K562 (cell line): ENCODE measurements at regions not wholly inside any gene's neighbourhood (a gene's known extent, or its start where the extent isn't known, plus 50 kb on each side); places are given as distances from the start of the nearest gene placed in this dataset.

Source experiments
- ATAC-seq: fragments of 200-7000 bp; cut with Tn5 transposase; 3 replicates; pipeline ENCODE4 v1.9.1; 2020; ENCODE audit warnings: moderate library complexity
- BruUV-seq: library from RNA; stranded (reverse); fragments of 400-500 nt; replicated peaks from 2 replicates; lab custom pipeline; 2021; lab: Mats Ljungman, UMichigan
- CTCF ChIA-PET: fragments of 300-600 bp; formaldehyde crosslinking; extraction: SDS; loops from one replicate; lab custom pipeline; 2021; ENCODE audit warnings: low intra/inter-chr PET ratio; lab: Yijun Ruan, JAX
- POLR2A ChIA-PET: fragments of 300-600, 350-650 bp; sonication (Branson Sonifier 250); formaldehyde crosslinking; extraction: SDS; loops from one replicate; lab custom pipeline; 2021; ENCODE audit warnings: antibody characterized with exemption, inconsistent platforms; lab: Yijun Ruan, JAX
- DNase-seq, 4 experiments: peaks; one replicate each; pipeline versions ENCODE4 v3.0.0 to v3.0.0-alpha.2; 2011 to 2018; ENCODE audit warnings: low spot score in 3 of 4, mixed read lengths in 3 of 4; ENCODE audit errors: extremely low read depth in 1 of 4
- FAIRE-seq: peaks from 2 replicates; lab custom pipeline; 2011; peaks lifted over from hg19 to GRCh38; lab: Jason Lieb, UNC
- H2AFZ ChIP-seq: 2 replicates; pipeline ENCODE4 v1.6.0; 2011; ENCODE audit warnings: low read depth, low read length, control low read depth, inconsistent platforms
- H3K27ac ChIP-seq: fragments of 200-600 bp; 3 replicates; pipeline ENCODE4 v1.8.0; 2011; ENCODE audit warnings: low read depth, mild to moderate bottlenecking, control low read depth, inconsistent platforms, low read length, moderate library complexity, mixed read lengths; ENCODE audit errors: extremely low read depth
- H3K27me3 ChIP-seq, 2 experiments: fragments of 300-600 bp in 1 of 2; 2 replicates in 1 of 2; 3 replicates in 1 of 2; pipeline versions ENCODE4 v1.6.0 to v1.8.0; 2011; ENCODE audit warnings: inconsistent platforms in 2 of 2, low read length in 2 of 2, mild to moderate bottlenecking in 1 of 2, mixed read lengths in 1 of 2, moderate library complexity in 1 of 2; ENCODE audit not compliant: control insufficient read depth in 2 of 2, insufficient read depth in 2 of 2
- H3K36me3 ChIP-seq: fragments of 300-600 bp; 3 replicates; pipeline ENCODE4 v1.8.0; 2011; ENCODE audit warnings: mild to moderate bottlenecking, low read length, inconsistent platforms; ENCODE audit not compliant: control insufficient read depth, insufficient read depth
- H3K4me1 ChIP-seq, 2 experiments: fragments of 200-600 bp in 1 of 2; replicated peaks in 1 of 2; 2 replicates in 1 of 2; 3 replicates in 1 of 2; pipeline versions ENCODE4 v1.5.1 to v1.8.0; 2011; ENCODE audit warnings: inconsistent platforms in 2 of 2, low read length in 2 of 2, mild to moderate bottlenecking in 1 of 2, mixed read lengths in 1 of 2, moderate library complexity in 1 of 2; ENCODE audit not compliant: control insufficient read depth in 2 of 2, insufficient read depth in 2 of 2
- H3K4me2 ChIP-seq: 2 replicates; pipeline ENCODE4 v1.6.1; 2011; ENCODE audit warnings: low read length, control low read depth, inconsistent platforms, mixed read lengths; ENCODE audit not compliant: insufficient read depth
- H3K4me3 ChIP-seq: fragments of 200-600 bp; sonication (generic), shearing (Covaris generic); 2 replicates; pipeline ENCODE4 v1.5.1; 2016; ENCODE audit warnings: control low read depth, inconsistent platforms
- H3K79me2 ChIP-seq: fragments of 200-600 bp; 3 replicates; pipeline ENCODE4 v1.8.0; 2011; ENCODE audit warnings: low read length, inconsistent platforms; ENCODE audit not compliant: control insufficient read depth, insufficient read depth
- H3K9ac ChIP-seq, 2 experiments: 2 replicates each; pipeline versions ENCODE4 v1.6.0 to v1.6.1; 2011; ENCODE audit warnings: low read depth in 2 of 2, low read length in 2 of 2, control low read depth in 1 of 2, inconsistent platforms in 1 of 2, mild to moderate bottlenecking in 1 of 2, mixed read lengths in 1 of 2; ENCODE audit not compliant: insufficient read depth in 1 of 2
- H3K9me1 ChIP-seq: one replicate; pipeline ENCODE4 v1.6.0; 2011; ENCODE audit warnings: inconsistent platforms, mild to moderate bottlenecking, low read length, moderate library complexity; ENCODE audit not compliant: control insufficient read depth, insufficient read depth
- H3K9me3 ChIP-seq: replicated peaks from 2 replicates; pipeline ENCODE4 v1.5.1; 2011; ENCODE audit warnings: low read depth, low read length, inconsistent platforms; ENCODE audit not compliant: control insufficient read depth, insufficient read depth
- H4K20me1 ChIP-seq: replicated peaks from 2 replicates; pipeline ENCODE4 v1.6.1; 2011; ENCODE audit warnings: low read length, inconsistent platforms, mixed read lengths; ENCODE audit not compliant: control insufficient read depth, insufficient read depth
- ADNP ChIP-seq: fragments of 200-800 bp; sonication (Bioruptor generic); IDR thresholded peaks from 2 replicates; pipeline ENCODE4 v1.6.1; 2016; ENCODE audit warnings: missing genetic modification characterization, missing compliant biosample characterization
- COPS2 ChIP-seq: fragments of 450-650 bp; conservative IDR thresholded peaks from 2 replicates; pipeline ENCODE4 v1.6.1; 2016; ENCODE audit warnings: mild to moderate bottlenecking, moderate library complexity
- FOXA1 ChIP-seq: fragments of 450-650 bp; IDR thresholded peaks from 2 replicates; pipeline ENCODE4 v1.6.1; 2016; ENCODE audit warnings: mild to moderate bottlenecking, borderline replicate concordance
- FOXK2 ChIP-seq, 2 experiments: fragments of 450-650 bp; IDR thresholded peaks in 1 of 2; conservative IDR thresholded peaks in 1 of 2; 2 replicates each; pipeline ENCODE4 v1.6.1; 2016; ENCODE audit warnings: low read depth in 2 of 2, mild to moderate bottlenecking in 1 of 2
- KAT2B ChIP-seq: IDR thresholded peaks from one replicate; pipeline ENCODE4 v1.6.1; 2012; ENCODE audit warnings: low read depth, mild to moderate bottlenecking, control low read depth, inconsistent platforms, low read length, moderate library complexity
- MEF2D ChIP-seq: conservative IDR thresholded peaks from 2 replicates; pipeline ENCODE4 v1.6.1; 2016; ENCODE audit warnings: low read depth, missing genetic modification characterization, missing compliant biosample characterization
- MEIS2 ChIP-seq: fragments of 450-650 bp; IDR thresholded peaks from 2 replicates; pipeline ENCODE4 v1.6.1; 2014; ENCODE audit warnings: mild to moderate bottlenecking; ENCODE audit not compliant: partially characterized antibody
- NBN ChIP-seq: fragments of 450-650 bp; IDR thresholded peaks from 2 replicates; pipeline ENCODE4 v1.6.1; 2016; ENCODE audit warnings: low read depth, mild to moderate bottlenecking
- PRMT5 ChIP-seq: sonication (generic); formaldehyde crosslinking; IDR thresholded peaks from 2 replicates; pipeline ENCODE4 v1.5.0; 2020; ENCODE audit warnings: missing genetic modification reagents
- PTTG1 ChIP-seq: fragments of 450-650 bp; IDR thresholded peaks from 2 replicates; pipeline ENCODE4 v1.6.1; 2016; ENCODE audit warnings: low read depth, mild to moderate bottlenecking, missing genetic modification characterization, missing compliant biosample characterization
- RBFOX2 ChIP-seq: fragments of 200-400 bp; formaldehyde crosslinking; IDR thresholded peaks from 2 replicates; pipeline ENCODE4 v1.6.1; 2017; ENCODE audit warnings: low read depth, mild to moderate bottlenecking, low read length, moderate library complexity
- SMAD2 ChIP-seq: fragments of 150-350 bp; IDR thresholded peaks from 2 replicates; pipeline ENCODE4 v1.6.1; 2014; ENCODE audit warnings: low read depth, mild to moderate bottlenecking, low read length
- TCFL5 ChIP-seq: fragments of 250-450 bp; sonication (Bioruptor Pico); conservative IDR thresholded peaks from 2 replicates; pipeline ENCODE4 v1.6.1; 2021; ENCODE audit warnings: mild to moderate bottlenecking, moderate library complexity, matching md5 sums
- ZNF133 ChIP-seq: fragments of 250-450 bp; sonication (Bioruptor Pico); IDR thresholded peaks from 2 replicates; pipeline ENCODE4 v1.4.0; 2020; ENCODE audit warnings: mild to moderate bottlenecking
- ZNF644 ChIP-seq: fragments of 200-800 bp; sonication (Bioruptor generic); IDR thresholded peaks from 2 replicates; pipeline ENCODE4 v1.6.1; 2016; ENCODE audit warnings: low read depth, missing genetic modification characterization, missing compliant biosample characterization
- ZZZ3 ChIP-seq: fragments of 450-650 bp; IDR thresholded peaks from 2 replicates; pipeline ENCODE4 v1.6.1; 2016; ENCODE audit warnings: antibody characterized with exemption, mild to moderate bottlenecking, moderate library complexity
- WGBS: fragments of 100-300 bp; shearing (Covaris generic); methylation state at CpG from one replicate; pipeline ENCODE4 v1.1.6; 2016; ENCODE audit warnings: low coverage, mixed read lengths; ENCODE audit not compliant: insufficient coverage; ENCODE audit errors: missing lambda C conversion rate; 5-methylcytosine and 5-hydroxymethylcytosine counted together
- in situ Hi-C: fragments of 300-500 bp; cut with MboI; formaldehyde crosslinking; loops from 4 replicates; pipeline ENCODE4 v1.15.0; 2018; ENCODE audit warnings: inconsistent platforms, mixed read lengths
- intact Hi-C: fragments of 100-400 bp; cut with micrococcal nuclease; formaldehyde crosslinking; loops from 2 replicates; pipeline ENCODE4 v1.14.2; 2022
- TF ChIP-seq, protein P1 (sequence below): fragments of 250-450 bp; sonication (Bioruptor Pico); IDR thresholded peaks from 2 replicates; pipeline ENCODE4 v1.4.0; 2020
- TF ChIP-seq, protein P2 (sequence below): fragments of 450-650 bp; IDR thresholded peaks from 2 replicates; pipeline ENCODE4 v1.6.1; 2016
- TF ChIP-seq, protein P3 (sequence below): fragments of 250-450 bp; sonication (Bioruptor Pico); IDR thresholded peaks from 2 replicates; pipeline ENCODE4 v1.8.0; 2021; ENCODE audit warnings: moderate library complexity, mild to moderate bottlenecking, inconsistent platforms

- TF ChIP-seq RBFOX2 (no peak), MEF2D (tag) (no peak), FOXK2 (conservative IDR thresholded peaks at IDR 0.05 in 1 of 2, IDR thresholded peaks at IDR 0.05 in 1 of 2; ENCODE audit: low read depth in 2 of 2) (no peak), SMAD2 (no peak), PTTG1 (no peak), NBN (no peak), KAT2B (no peak)
- TF ChIP-seq, protein P1, sequence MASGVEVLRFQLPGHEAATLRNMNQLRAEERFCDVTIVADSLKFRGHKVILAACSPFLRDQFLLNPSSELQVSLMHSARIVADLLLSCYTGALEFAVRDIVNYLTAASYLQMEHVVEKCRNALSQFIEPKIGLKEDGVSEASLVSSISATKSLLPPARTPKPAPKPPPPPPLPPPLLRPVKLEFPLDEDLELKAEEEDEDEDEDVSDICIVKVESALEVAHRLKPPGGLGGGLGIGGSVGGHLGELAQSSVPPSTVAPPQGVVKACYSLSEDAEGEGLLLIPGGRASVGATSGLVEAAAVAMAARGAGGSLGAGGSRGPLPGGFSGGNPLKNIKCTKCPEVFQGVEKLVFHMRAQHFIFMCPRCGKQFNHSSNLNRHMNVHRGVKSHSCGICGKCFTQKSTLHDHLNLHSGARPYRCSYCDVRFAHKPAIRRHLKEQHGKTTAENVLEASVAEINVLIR (CRISPR knock-in tag) = no peak
These were observed 1215.7 kb upstream of the SLC10A2 start (continued) for GRCh38 chr13:104281910-104282309.

DNA sequence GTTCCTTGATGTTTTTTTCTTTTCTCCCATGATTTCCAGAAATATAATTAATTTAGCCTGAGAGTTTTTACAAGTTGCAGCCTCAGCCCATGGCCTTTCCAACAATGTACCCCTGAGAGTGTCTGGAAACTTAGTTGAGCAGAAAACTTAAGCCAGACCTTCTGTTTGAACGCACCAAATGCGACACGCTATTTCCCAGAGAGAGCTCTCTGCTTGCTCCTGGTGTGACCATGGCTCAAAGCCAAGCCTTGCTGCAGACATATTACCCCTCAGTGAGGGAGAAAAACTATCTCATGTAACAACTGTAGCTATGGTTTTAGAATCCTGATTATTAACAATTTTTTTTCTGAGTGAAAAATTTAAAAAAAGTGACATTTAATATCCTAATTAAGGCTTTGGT is 1204.5 kb upstream of the SLC10A2 start:
- 0% methylated on average over 2 of the region's 3 CpGs for WGBS
- DNase-seq (no peak), ATAC-seq (no peak)
- H3K4me3 ChIP-seq = no peak overlapping the region
- no peak overlapping the region for H3K9ac ChIP-seq
- H2AFZ ChIP-seq = no peak overlapping the region
- no TSS peak for BruUV-seq
- intact Hi-C loops = no loop called here
- no peaks in the 10 kb centered on the region for H3K36me3 ChIP-seq
- H3K27me3 ChIP-seq = no peaks in the 10 kb centered on the region
- no peaks in the 10 kb centered on the region for H3K79me2 ChIP-seq
- H3K4me2 ChIP-seq = no peak overlapping the region
- no peak overlapping the region for H3K27ac ChIP-seq
- no peaks in the 10 kb centered on the region for H3K9me1 ChIP-seq
- in situ Hi-C loops = no loop called here
- H4K20me1 ChIP-seq = no peaks in the 10 kb centered on the region
- no peaks in the 10 kb centered on the region for H3K9me3 ChIP-seq
- no peak for TF ChIP-seq ZZZ3
- no peak for TF ChIP-seq ZNF644 (tag)
- TF ChIP-seq, protein P2, sequence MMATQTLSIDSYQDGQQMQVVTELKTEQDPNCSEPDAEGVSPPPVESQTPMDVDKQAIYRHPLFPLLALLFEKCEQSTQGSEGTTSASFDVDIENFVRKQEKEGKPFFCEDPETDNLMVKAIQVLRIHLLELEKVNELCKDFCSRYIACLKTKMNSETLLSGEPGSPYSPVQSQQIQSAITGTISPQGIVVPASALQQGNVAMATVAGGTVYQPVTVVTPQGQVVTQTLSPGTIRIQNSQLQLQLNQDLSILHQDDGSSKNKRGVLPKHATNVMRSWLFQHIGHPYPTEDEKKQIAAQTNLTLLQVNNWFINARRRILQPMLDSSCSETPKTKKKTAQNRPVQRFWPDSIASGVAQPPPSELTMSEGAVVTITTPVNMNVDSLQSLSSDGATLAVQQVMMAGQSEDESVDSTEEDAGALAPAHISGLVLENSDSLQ = no peak
- TF ChIP-seq, protein P3, sequence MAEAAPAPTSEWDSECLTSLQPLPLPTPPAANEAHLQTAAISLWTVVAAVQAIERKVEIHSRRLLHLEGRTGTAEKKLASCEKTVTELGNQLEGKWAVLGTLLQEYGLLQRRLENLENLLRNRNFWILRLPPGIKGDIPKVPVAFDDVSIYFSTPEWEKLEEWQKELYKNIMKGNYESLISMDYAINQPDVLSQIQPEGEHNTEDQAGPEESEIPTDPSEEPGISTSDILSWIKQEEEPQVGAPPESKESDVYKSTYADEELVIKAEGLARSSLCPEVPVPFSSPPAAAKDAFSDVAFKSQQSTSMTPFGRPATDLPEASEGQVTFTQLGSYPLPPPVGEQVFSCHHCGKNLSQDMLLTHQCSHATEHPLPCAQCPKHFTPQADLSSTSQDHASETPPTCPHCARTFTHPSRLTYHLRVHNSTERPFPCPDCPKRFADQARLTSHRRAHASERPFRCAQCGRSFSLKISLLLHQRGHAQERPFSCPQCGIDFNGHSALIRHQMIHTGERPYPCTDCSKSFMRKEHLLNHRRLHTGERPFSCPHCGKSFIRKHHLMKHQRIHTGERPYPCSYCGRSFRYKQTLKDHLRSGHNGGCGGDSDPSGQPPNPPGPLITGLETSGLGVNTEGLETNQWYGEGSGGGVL = no peak
- TF ChIP-seq TCFL5 (CRISPR knock-in tag) = no peak
- TF ChIP-seq ZNF133 = no peak
- TF ChIP-seq COPS2 = no peak
- TF ChIP-seq FOXA1 = no peak
- no peak for TF ChIP-seq ADNP (tag)
- TF ChIP-seq MEIS2 = no peak
- no peak for TF ChIP-seq PRMT5
- TF ChIP-seq, all 486 proteins: peak for 0
- ChIA-PET CTCF (no interaction called here), POLR2A (no interaction called here)
- FAIRE-seq = no peak
- no peaks in the 10 kb centered on the region for H3K4me1 ChIP-seq
